ENCODE measurements at regions not wholly inside any gene's neighbourhood (a gene's known extent, or its start where the extent isn't known, plus 50 kb on each side); places are given as distances from the start of the nearest gene placed in this dataset.

- TF ChIP-seq CSRNP3 (CRISPR knock-in tag; IDR thresholded peaks at IDR 0.05) (no peak), BACH2 (CRISPR knock-in tag; IDR thresholded peaks at IDR 0.05; ENCODE audit: borderline replicate concordance) (no peak), TSHZ2 (CRISPR knock-in tag; IDR thresholded peaks at IDR 0.05) (no peak), ISL1 (CRISPR knock-in tag; IDR thresholded peaks at IDR 0.05) (no peak), OSR1 (CRISPR knock-in tag; IDR thresholded peaks at IDR 0.05) (no peak)
Observed at GRCh38 chr1:199696225-199696624, 331.3 kb upstream of the NR5A2 start (continued).

GRCh38 chr1:199698222-199698621, 329.3 kb upstream of the NR5A2 start:
- no peak for TF ChIP-seq ESRRG (CRISPR knock-in tag; IDR thresholded peaks at IDR 0.05)
- no peak for TF ChIP-seq ISL1 (CRISPR knock-in tag; IDR thresholded peaks at IDR 0.05)
- TF ChIP-seq ZNF70 (CRISPR knock-in tag; IDR thresholded peaks at IDR 0.05) = no peak
- no peak for TF ChIP-seq TOX (CRISPR knock-in tag; IDR thresholded peaks at IDR 0.05; ENCODE audit: borderline replicate concordance)
- no peak for TF ChIP-seq ZNF8 (CRISPR knock-in tag; IDR thresholded peaks at IDR 0.05)
- no peak for TF ChIP-seq CREB5 (CRISPR knock-in tag; IDR thresholded peaks at IDR 0.05; ENCODE audit: low read depth)
- TF ChIP-seq OSR1 (CRISPR knock-in tag; IDR thresholded peaks at IDR 0.05) = no peak
- no peak for TF ChIP-seq ZFP3 (CRISPR knock-in tag; IDR thresholded peaks at IDR 0.05)
- no peak for TF ChIP-seq ARNTL (CRISPR knock-in tag; IDR thresholded peaks at IDR 0.05; ENCODE audit: borderline replicate concordance, low read depth)
- no peak for TF ChIP-seq RARB (CRISPR knock-in tag; IDR thresholded peaks at IDR 0.05)
- TF ChIP-seq ZC3H10 (CRISPR knock-in tag; IDR thresholded peaks at IDR 0.05) = no peak
- TF ChIP-seq ZFP30 (CRISPR knock-in tag; IDR thresholded peaks at IDR 0.05) = no peak
- TF ChIP-seq SNAI2 (CRISPR knock-in tag; IDR thresholded peaks at IDR 0.05) = no peak
- no peak for TF ChIP-seq PATZ1 (CRISPR knock-in tag; IDR thresholded peaks at IDR 0.05; ENCODE audit: borderline replicate concordance)
- TF ChIP-seq GLIS3 (CRISPR knock-in tag; IDR thresholded peaks at IDR 0.05) = no peak
- ATAC-seq = no peak

- no peak for ATAC-seq
- TF ChIP-seq TSHZ2 (CRISPR knock-in tag; IDR thresholded peaks at IDR 0.05) (no peak), ARNTL (CRISPR knock-in tag; IDR thresholded peaks at IDR 0.05; ENCODE audit: borderline replicate concordance, low read depth) (no peak)
Observed at GRCh38 chr1:199700551-199700950, 327.0 kb upstream of the NR5A2 start.

GRCh38 chr1:199701726-199702125, 325.8 kb upstream of the NR5A2 start:
- ATAC-seq = no peak
- TF ChIP-seq ZFP30 (CRISPR knock-in tag; IDR thresholded peaks at IDR 0.05) (no peak), ZNF8 (CRISPR knock-in tag; IDR thresholded peaks at IDR 0.05) (no peak), BACH2 (CRISPR knock-in tag; IDR thresholded peaks at IDR 0.05; ENCODE audit: borderline replicate concordance) (no peak), RARB (CRISPR knock-in tag; IDR thresholded peaks at IDR 0.05) (no peak), POU6F1 (CRISPR knock-in tag; IDR thresholded peaks at IDR 0.05; ENCODE audit: borderline replicate concordance, low read depth) (no peak), OSR1 (CRISPR knock-in tag; IDR thresholded peaks at IDR 0.05) (no peak), ZC3H10 (CRISPR knock-in tag; IDR thresholded peaks at IDR 0.05) (no peak), SNAI2 (CRISPR knock-in tag; IDR thresholded peaks at IDR 0.05) (no peak), CSRNP3 (CRISPR knock-in tag; IDR thresholded peaks at IDR 0.05) (no peak), CSDC2 (CRISPR knock-in tag; IDR thresholded peaks at IDR 0.05) (no peak), ZNF565 (CRISPR knock-in tag; conservative IDR thresholded peaks at IDR 0.05; ENCODE audit: low read depth) (no peak), TCF4 (CRISPR knock-in tag; IDR thresholded peaks at IDR 0.05; ENCODE audit: borderline replicate concordance) (no peak), ISL1 (CRISPR knock-in tag; IDR thresholded peaks at IDR 0.05) (no peak), TOX (CRISPR knock-in tag; IDR thresholded peaks at IDR 0.05; ENCODE audit: borderline replicate concordance) (no peak), ESRRG (CRISPR knock-in tag; IDR thresholded peaks at IDR 0.05) (no peak)
